ENCODE measurements at regions not wholly inside any gene's neighbourhood (a gene's known extent, or its start where the extent isn't known, plus 50 kb on each side); places are given as distances from the start of the nearest gene placed in this dataset.
"Not testable (repeated sequence)": the region's sequence is repeated elsewhere in the genome, so short reads cannot be mapped to it uniquely, and the experiment has no call there.

- H3K4me3 Mint-ChIP-seq: no peak overlapping the region
- H3K4me1 Mint-ChIP-seq: peaks cover 7% of the 10 kb centered on the region
- ATAC-seq (no peak), DNase-seq (no peak)
- H3K27ac Mint-ChIP-seq: no peak overlapping the region
- no peaks in the 10 kb centered on the region for H3K27me3 Mint-ChIP-seq
- H3K9me3 Mint-ChIP-seq: peaks cover 0 to 4% of the 10 kb centered on the region in 2 donors
Measured at GRCh38 chr1:185444676-185445075, 127.6 kb upstream of the IVNS1ABP start.

- H3K27ac Mint-ChIP-seq: peak overlapping the region; percentile 38 to 67
- no peak overlapping the region for H3K4me3 Mint-ChIP-seq
- H3K4me1 Mint-ChIP-seq: peaks cover 7% of the 10 kb centered on the region
- H3K9me3 Mint-ChIP-seq: no peaks in the 10 kb centered on the region
- H3K27me3 Mint-ChIP-seq: no peaks in the 10 kb centered on the region
- ATAC-seq: no peak
- DNase-seq: no peak
Measured at GRCh38 chr1:185442050-185442449, 125.0 kb upstream of the IVNS1ABP start.

- ATAC-seq (no peak), DNase-seq (no peak)
Measured at GRCh38 chr1:185441605-185442004, 124.6 kb upstream of the IVNS1ABP start.

GRCh38 chr1:185440877-185441276, 123.8 kb upstream of the IVNS1ABP start:
- Mint-ChIP-seq H3K4me1 (peaks cover 2% of the 10 kb centered on the region), H3K9me3 (no peaks in the 10 kb centered on the region), H3K27ac (peak overlapping the region in 1 of 2 donors; percentile 92), H3K27me3 (no peaks in the 10 kb centered on the region), H3K4me3 (peak overlapping the region in 1 of 2 donors; percentile 33)
- DNase-seq (no peak), ATAC-seq (no peak)

More at GRCh38 chr1:185441605-185442004, 124.6 kb upstream of the IVNS1ABP start:
- H3K9me3 Mint-ChIP-seq: no peaks in the 10 kb centered on the region
- peak overlapping the region in 1 of 2 donors; percentile 41 for H3K27ac Mint-ChIP-seq
- no peak overlapping the region for H3K4me3 Mint-ChIP-seq
- peaks cover 7% of the 10 kb centered on the region for H3K4me1 Mint-ChIP-seq
- H3K27me3 Mint-ChIP-seq: no peaks in the 10 kb centered on the region

GRCh38 chr1:185439727-185440415, 122.8 kb upstream of the IVNS1ABP start:
- Mint-ChIP-seq H3K27me3 (no peaks in the 10 kb centered on the region), H3K27ac (no peak overlapping the region), H3K9me3 (no peaks in the 10 kb centered on the region), H3K4me1 (no peaks in the 10 kb centered on the region), H3K4me3 (no peak overlapping the region)
- DNase-seq (peak; percentile 48 to 64), ATAC-seq (peak; percentile 92)

- DNase-seq (peak in 1 of 2 donors; percentile 15), ATAC-seq (peak; percentile 9)
- H3K4me3 Mint-ChIP-seq: no peak overlapping the region
- H3K4me1 Mint-ChIP-seq: no peaks in the 10 kb centered on the region
- H3K9me3 Mint-ChIP-seq: no peaks in the 10 kb centered on the region
- H3K27me3 Mint-ChIP-seq: no peaks in the 10 kb centered on the region
- no peak overlapping the region for H3K27ac Mint-ChIP-seq
Measured at GRCh38 chr1:185438936-185439335, 121.9 kb upstream of the IVNS1ABP start.

- no peaks in the 10 kb centered on the region for H3K27me3 Mint-ChIP-seq
- no peaks in the 10 kb centered on the region for H3K4me1 Mint-ChIP-seq
- no peak for ATAC-seq
- DNase-seq: no peak
- peaks cover 0 to 5% of the 10 kb centered on the region in 2 donors for H3K9me3 Mint-ChIP-seq
- H3K27ac Mint-ChIP-seq: no peak overlapping the region
- H3K4me3 Mint-ChIP-seq: no peak overlapping the region
Measured at GRCh38 chr1:185435696-185436379, 118.8 kb upstream of the IVNS1ABP start.

- Mint-ChIP-seq H3K4me3 (no peak overlapping the region), H3K27ac (no peak overlapping the region), H3K9me3 (peaks cover 3 to 8% of the 10 kb centered on the region in 2 donors), H3K27me3 (no peaks in the 10 kb centered on the region), H3K4me1 (no peaks in the 10 kb centered on the region)
- no peak for DNase-seq
- no peak for ATAC-seq
Measured at GRCh38 chr1:185434721-185435120, 117.7 kb upstream of the IVNS1ABP start.

GRCh38 chr1:185433667-185434066, 116.6 kb upstream of the IVNS1ABP start:
- Mint-ChIP-seq H3K9me3 (peaks cover 12 to 18% of the 10 kb centered on the region in 2 donors), H3K27me3 (no peaks in the 10 kb centered on the region), H3K4me1 (no peaks in the 10 kb centered on the region), H3K4me3 (no peak overlapping the region), H3K27ac (no peak overlapping the region)
- DNase-seq (no peak), ATAC-seq (no peak)

GRCh38 chr1:185432948-185433347, 115.9 kb upstream of the IVNS1ABP start:
- Mint-ChIP-seq H3K9me3 (peaks cover 12 to 18% of the 10 kb centered on the region in 2 donors), H3K27me3 (no peaks in the 10 kb centered on the region), H3K4me3 (no peak overlapping the region), H3K4me1 (no peaks in the 10 kb centered on the region), H3K27ac (no peak overlapping the region)
- peak; percentile 69 for ATAC-seq
- DNase-seq: no peak

- DNase-seq (no peak), ATAC-seq (no peak)
- no peaks in the 10 kb centered on the region for H3K4me1 Mint-ChIP-seq
- no peak overlapping the region for H3K27ac Mint-ChIP-seq
- H3K9me3 Mint-ChIP-seq: peaks cover 12 to 18% of the 10 kb centered on the region in 2 donors
- H3K27me3 Mint-ChIP-seq: no peaks in the 10 kb centered on the region
- no peak overlapping the region for H3K4me3 Mint-ChIP-seq
Measured at GRCh38 chr1:185431612-185432011, 114.6 kb upstream of the IVNS1ABP start.

GRCh38 chr1:185429668-185430067, 112.6 kb upstream of the IVNS1ABP start:
- not testable (repeated sequence) for H3K4me3 Mint-ChIP-seq, DNase-seq, ATAC-seq, H3K27ac Mint-ChIP-seq, H3K4me1 Mint-ChIP-seq, H3K27me3 Mint-ChIP-seq
- H3K9me3 Mint-ChIP-seq: peaks cover 12 to 18% of the 10 kb centered on the region in 2 donors

GRCh38 chr1:185427776-185428175, 110.7 kb upstream of the IVNS1ABP start:
- Mint-ChIP-seq H3K4me1 (peaks cover 10% of the 10 kb centered on the region), H3K27me3 (no peaks in the 10 kb centered on the region), H3K4me3 (no peak overlapping the region), H3K9me3 (peaks cover 12 to 18% of the 10 kb centered on the region in 2 donors), H3K27ac (no peak overlapping the region)
- DNase-seq (no peak), ATAC-seq (no peak)

GRCh38 chr1:185427264-185427663, 110.2 kb upstream of the IVNS1ABP start:
- Mint-ChIP-seq H3K9me3 (peaks cover 12 to 18% of the 10 kb centered on the region in 2 donors), H3K4me3 (no peak overlapping the region), H3K27me3 (no peaks in the 10 kb centered on the region), H3K4me1 (peaks cover 10% of the 10 kb centered on the region), H3K27ac (no peak overlapping the region)
- ATAC-seq (no peak), DNase-seq (no peak)

- Mint-ChIP-seq H3K4me1 (peaks cover 10% of the 10 kb centered on the region), H3K27me3 (no peaks in the 10 kb centered on the region), H3K27ac (no peak overlapping the region), H3K4me3 (no peak overlapping the region), H3K9me3 (peaks cover 12 to 18% of the 10 kb centered on the region in 2 donors)
- ATAC-seq (no peak), DNase-seq (no peak)
Measured at GRCh38 chr1:185426848-185427247, 109.8 kb upstream of the IVNS1ABP start.

GRCh38 chr1:185425163-185425562, 108.1 kb upstream of the IVNS1ABP start:
- H3K4me3 Mint-ChIP-seq: no peak overlapping the region

More at GRCh38 chr1:185425163-185425562, 108.1 kb upstream of the IVNS1ABP start:
- Mint-ChIP-seq H3K27me3 (no peaks in the 10 kb centered on the region), H3K9me3 (peaks cover 12 to 13% of the 10 kb centered on the region in 2 donors), H3K27ac (no peak overlapping the region), H3K4me1 (peaks cover 27% of the 10 kb centered on the region)
- DNase-seq: no peak
- no peak for ATAC-seq
